Mucosa of descending colon (tissue), 3 donors: ENCODE measurements at regions not wholly inside any gene's neighbourhood (a gene's known extent, or its start where the extent isn't known, plus 50 kb on each side); places are given as distances from the start of the nearest gene placed in this dataset.

Experiments used
- ATAC-seq: fragments of 200-7000 bp; cut with Tn5 transposase; one replicate; pipeline ENCODE4 v1.9.1; 2020; ENCODE audit warnings: mild to moderate bottlenecking, moderate library complexity
- DNase-seq, 3 donors: peaks; one replicate each; pipeline ENCODE4 v3.0.0-alpha.2; 2020
- H3K36me3 ChIP-seq: fragments of 200-600 bp; one replicate; pipeline ENCODE4 v1.8.0; 2021; ENCODE audit warnings: low read depth, mild to moderate bottlenecking
- H3K4me1 ChIP-seq: fragments of 200-600 bp; one replicate; pipeline ENCODE4 v1.8.0; 2021; ENCODE audit warnings: low read depth, mild to moderate bottlenecking
- H3K4me3 ChIP-seq: fragments of 200-600 bp; one replicate; pipeline ENCODE4 v1.8.0; 2021; ENCODE audit warnings: mild to moderate bottlenecking
- H3K9me3 ChIP-seq: fragments of 200-600 bp; one replicate; pipeline ENCODE4 v1.8.0; 2021; ENCODE audit warnings: mild to moderate bottlenecking
- intact Hi-C, 2 donors: fragments of 100-400 bp; cut with DNase I in 1 of 2; cut with micrococcal nuclease in 1 of 2; formaldehyde crosslinking; loops; one replicate each; pipeline versions ENCODE4 v1.11.0 to v1.11.1; 2022; cut with DNase I, micrococcal nuclease
- TF ChIP-seq, protein P1 (sequence below): fragments of 200-600 bp; IDR thresholded peaks from one replicate; pipeline ENCODE4 v1.8.0; 2022; ENCODE audit warnings: antibody characterized with exemption, mild to moderate bottlenecking
- donor health status: DM: no; HTN: no; CAD: no; lungs with moderate emphysema.
- donor health status: DM: no; HTN: no; CAD: no.
- donor health status: DM: no; HTN: yes; CAD: no.

DNA sequence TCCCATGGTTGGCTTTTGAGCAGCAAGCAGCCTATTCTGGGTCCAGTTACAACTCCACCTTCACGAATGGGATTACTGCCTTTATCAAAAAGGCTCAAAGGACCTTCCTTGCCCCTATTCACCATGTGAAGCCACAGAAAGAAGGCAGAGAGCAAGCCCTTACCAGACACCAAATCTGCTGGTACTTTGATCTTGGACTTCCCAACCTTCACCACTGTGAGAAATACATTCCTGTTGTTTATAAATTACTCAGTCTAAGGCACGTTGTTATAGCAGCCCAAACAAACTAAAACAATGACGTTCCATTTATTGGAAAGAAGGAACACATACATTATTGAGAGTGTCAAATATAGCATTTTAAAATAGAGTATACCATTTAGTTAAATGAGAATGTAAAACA is 1557.9 kb downstream of the PLA2G4A start:
- H3K4me3 ChIP-seq, result no peak overlapping the region
- intact Hi-C loops, result no loop called here
- H3K9me3 ChIP-seq, result peaks cover 9% of the 10 kb centered on the region
- no peak for DNase-seq
- TF ChIP-seq, protein P1, sequence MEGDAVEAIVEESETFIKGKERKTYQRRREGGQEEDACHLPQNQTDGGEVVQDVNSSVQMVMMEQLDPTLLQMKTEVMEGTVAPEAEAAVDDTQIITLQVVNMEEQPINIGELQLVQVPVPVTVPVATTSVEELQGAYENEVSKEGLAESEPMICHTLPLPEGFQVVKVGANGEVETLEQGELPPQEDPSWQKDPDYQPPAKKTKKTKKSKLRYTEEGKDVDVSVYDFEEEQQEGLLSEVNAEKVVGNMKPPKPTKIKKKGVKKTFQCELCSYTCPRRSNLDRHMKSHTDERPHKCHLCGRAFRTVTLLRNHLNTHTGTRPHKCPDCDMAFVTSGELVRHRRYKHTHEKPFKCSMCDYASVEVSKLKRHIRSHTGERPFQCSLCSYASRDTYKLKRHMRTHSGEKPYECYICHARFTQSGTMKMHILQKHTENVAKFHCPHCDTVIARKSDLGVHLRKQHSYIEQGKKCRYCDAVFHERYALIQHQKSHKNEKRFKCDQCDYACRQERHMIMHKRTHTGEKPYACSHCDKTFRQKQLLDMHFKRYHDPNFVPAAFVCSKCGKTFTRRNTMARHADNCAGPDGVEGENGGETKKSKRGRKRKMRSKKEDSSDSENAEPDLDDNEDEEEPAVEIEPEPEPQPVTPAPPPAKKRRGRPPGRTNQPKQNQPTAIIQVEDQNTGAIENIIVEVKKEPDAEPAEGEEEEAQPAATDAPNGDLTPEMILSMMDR, result no peak
- no peaks in the 10 kb centered on the region for H3K4me1 ChIP-seq
- no peak for ATAC-seq
- no peaks in the 10 kb centered on the region for H3K36me3 ChIP-seq

DNA sequence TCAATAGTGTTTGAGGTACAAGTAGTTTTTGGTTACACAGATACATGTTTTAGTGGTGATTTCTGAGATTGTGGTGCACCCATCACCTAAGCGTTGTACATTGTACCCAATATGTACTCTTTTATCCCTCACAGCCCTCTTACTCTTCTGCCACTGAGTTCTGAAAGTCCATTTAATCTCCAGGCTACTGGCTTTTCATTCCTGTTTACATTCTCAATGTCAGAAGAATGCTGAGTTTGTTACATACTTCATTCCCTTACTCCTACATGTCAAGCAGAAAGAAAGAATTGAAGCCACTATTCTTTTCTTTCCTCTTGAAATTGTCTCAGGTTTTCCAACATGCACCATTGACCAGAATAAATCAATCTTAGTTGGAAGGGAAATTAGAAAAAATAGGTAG is 1565.9 kb downstream of the PLA2G4A start:
- no peak overlapping the region for H3K4me3 ChIP-seq
- peaks cover 12% of the 10 kb centered on the region for H3K9me3 ChIP-seq
- TF ChIP-seq, protein P1, result no peak
- DNase-seq (no peak), ATAC-seq (no peak)
- H3K36me3 ChIP-seq, result no peaks in the 10 kb centered on the region
- intact Hi-C loops, result no loop called here
- H3K4me1 ChIP-seq, result no peaks in the 10 kb centered on the region

DNA sequence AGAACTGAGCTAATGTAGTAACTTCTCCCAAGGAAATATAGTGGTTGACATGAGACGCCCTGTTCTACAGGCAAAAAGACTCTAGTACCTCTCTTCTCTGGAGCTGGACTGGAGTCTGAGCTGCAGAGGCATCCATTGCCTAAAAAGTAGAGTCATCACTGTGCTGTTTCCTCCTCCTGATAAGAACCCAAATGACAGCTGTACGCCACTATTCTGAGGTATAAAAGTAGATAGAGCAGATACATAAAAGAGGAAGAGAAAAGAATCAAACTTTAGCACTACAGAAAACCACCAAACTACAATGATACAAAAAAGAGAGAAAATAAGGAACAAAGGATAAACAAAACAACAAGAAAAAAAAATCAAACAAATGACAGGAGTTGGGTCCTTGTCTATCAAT is 1568.8 kb downstream of the PLA2G4A start:
- ATAC-seq (no peak), DNase-seq (no peak)
- Histone ChIP-seq H3K9me3 (peaks cover 10% of the 10 kb centered on the region), H3K4me1 (no peaks in the 10 kb centered on the region), H3K4me3 (no peak overlapping the region), H3K36me3 (no peaks in the 10 kb centered on the region)
- TF ChIP-seq, protein P1, result no peak
- intact Hi-C loops, result no loop called here

DNA sequence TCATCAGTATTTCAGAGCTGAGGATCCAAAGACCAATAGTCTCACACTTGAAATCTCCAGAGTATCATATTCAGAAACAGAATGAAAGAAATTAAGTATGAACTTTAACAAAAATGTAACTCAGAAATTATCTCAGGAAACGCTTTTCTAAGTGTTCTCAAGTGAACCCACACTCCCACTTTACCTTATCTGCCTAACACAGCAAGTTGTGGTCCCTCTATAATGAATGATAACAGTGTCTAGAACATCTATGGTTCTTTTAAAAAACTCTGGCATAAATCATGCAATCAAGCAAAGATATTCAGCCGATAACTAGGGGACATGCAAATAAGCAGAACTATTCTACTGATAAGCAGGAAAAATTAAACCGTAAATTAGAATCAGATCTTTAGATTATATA is 1574.2 kb downstream of the PLA2G4A start:
- intact Hi-C loops, result no loop called here
- Histone ChIP-seq H3K4me3 (no peak overlapping the region), H3K36me3 (no peaks in the 10 kb centered on the region), H3K9me3 (peaks cover 4% of the 10 kb centered on the region), H3K4me1 (no peaks in the 10 kb centered on the region)
- DNase-seq (no peak), ATAC-seq (no peak)
- TF ChIP-seq, protein P1, result no peak

DNA sequence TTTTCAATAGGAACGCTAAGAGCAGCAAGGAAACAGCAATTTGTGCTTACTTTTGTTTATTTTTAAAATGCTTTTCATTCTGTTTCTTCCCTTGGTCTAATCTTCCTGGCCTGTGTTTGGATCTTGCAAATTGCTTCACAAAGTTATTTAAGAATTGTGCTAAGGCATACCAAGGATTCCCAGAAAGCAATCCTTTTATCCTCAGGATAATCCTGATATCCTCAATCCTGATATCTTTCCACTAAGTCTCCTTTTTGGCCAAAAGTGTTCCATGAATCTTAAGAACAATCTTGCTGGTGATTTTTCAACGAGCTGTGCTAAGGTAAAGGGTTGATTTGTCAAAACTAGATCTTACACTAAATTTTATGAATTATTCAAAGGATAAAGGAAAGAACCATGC is 1577.9 kb downstream of the PLA2G4A start:
- DNase-seq (no peak), ATAC-seq (no peak)
- Histone ChIP-seq H3K4me3 (no peak overlapping the region), H3K9me3 (no peaks in the 10 kb centered on the region), H3K36me3 (no peaks in the 10 kb centered on the region), H3K4me1 (no peaks in the 10 kb centered on the region)
- TF ChIP-seq, protein P1, result no peak
- intact Hi-C loops, result no loop called here

DNA sequence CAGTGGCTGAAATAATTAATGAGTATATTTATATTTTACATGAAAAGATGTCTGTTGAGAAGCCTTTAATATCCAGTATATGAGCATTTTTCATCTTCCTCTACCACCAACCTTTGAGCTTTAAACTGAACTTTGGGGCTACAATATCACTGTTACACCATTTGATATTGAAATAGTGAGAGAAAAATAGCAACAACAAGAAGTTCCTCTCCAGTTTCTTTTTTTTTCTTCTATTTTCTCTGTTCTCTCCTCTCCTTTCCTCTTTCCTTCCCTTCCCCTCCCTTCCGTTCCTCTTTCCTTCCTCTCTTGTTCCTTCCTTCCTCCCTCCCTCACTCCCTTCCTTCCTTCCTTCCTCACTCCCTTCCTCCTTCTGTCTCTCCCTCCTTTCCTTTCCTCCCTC is 1591.4 kb downstream of the PLA2G4A start:
- TF ChIP-seq, protein P1, result no peak
- Histone ChIP-seq H3K9me3 (peaks cover 3% of the 10 kb centered on the region), H3K4me3 (no peak overlapping the region), H3K36me3 (no peaks in the 10 kb centered on the region), H3K4me1 (no peaks in the 10 kb centered on the region)
- intact Hi-C loops, result no loop called here
- ATAC-seq (no peak), DNase-seq (no peak)
